ENCODE measurements at regions not wholly inside any gene's neighbourhood (a gene's known extent, or its start where the extent isn't known, plus 50 kb on each side); places are given as distances from the start of the nearest gene placed in this dataset.

DNA sequence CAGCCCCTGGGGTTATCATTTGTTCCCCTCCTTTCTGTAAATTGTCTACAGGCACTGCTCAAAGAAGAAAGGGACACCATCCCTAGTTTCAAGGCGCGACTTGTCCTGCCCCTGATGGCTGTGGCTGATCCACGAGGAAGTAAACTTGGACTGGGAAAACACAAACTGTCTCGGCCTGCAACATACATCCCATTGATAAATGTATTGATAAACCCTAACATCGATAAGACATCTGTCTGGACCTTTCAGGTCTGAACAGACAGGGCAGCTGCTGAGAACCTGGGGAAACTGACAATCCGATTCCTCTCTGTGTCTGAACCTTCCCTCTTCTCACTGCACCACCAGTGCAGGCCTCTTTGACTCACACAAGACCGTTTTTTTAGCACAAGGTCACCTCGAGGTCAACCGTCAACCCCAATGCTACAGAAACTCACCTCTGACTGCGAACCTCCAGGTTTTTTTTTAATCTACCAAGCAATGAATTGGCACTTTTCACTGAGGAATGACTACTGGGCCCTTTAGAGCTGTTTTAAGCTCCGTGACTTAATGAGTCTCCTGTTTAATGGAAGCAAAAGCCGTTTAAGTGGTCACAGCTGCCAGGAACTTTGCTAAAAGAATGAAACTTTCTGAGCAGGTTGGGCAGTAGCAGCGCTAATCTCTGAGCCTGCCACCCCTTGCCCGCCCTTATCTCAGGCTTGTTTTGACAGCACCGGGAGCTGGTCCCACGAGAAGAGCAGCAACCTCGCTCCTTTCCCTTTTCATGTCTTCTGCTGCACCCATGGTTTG is 203.8 kb upstream of the TMEM45B start:
- Histone ChIP-seq H3K27me3 (ENCODE audit: insufficient read depth, low read length) (no peaks in the 10 kb centered on the region), H3K9ac (ENCODE audit: low read length) (no peak overlapping the region), H3K36me3 (ENCODE audit: control insufficient read depth in 1 of 2, insufficient read depth in 2 of 2, low read length in 2 of 2) (no peaks in the 10 kb centered on the region), H3K4me2 (ENCODE audit: low read length) (no peak overlapping the region), H3K79me2 (ENCODE audit: insufficient read depth, low read length) (no peaks in the 10 kb centered on the region), H3K9me2 (ENCODE audit: insufficient read depth) (no peaks in the 10 kb centered on the region), H2AFZ (ENCODE audit: low read depth, low read length, poor library complexity, severe bottlenecking) (no peak overlapping the region), H3K4me3 (replicated peaks in 1 of 2; ENCODE audit: low read depth in 1 of 2, low read length in 2 of 2) (no peak overlapping the region), H3K9me3 (ENCODE audit: control insufficient read depth in 1 of 2, insufficient read depth in 1 of 2, low read depth in 1 of 2, low read length in 2 of 2) (no peaks in the 10 kb centered on the region), H3K27ac (ENCODE audit: low read depth, low read length) (no peak overlapping the region), H4K20me1 (ENCODE audit: insufficient read depth) (no peaks in the 10 kb centered on the region), H3K4me1 (ENCODE audit: control insufficient read depth in 1 of 2, insufficient read depth in 2 of 2, low read length in 2 of 2) (peaks cover 0 to 7% of the 10 kb centered on the region in 2 experiments; a peak in 1 of 4 replicates)
- ChIA-PET POLR2A (no interaction called here), RAD21 (ENCODE audit: low non-redundant PET in 1 of 2, low total read pairs in 2 of 2, uncharacterized antibody in 2 of 2, unreplicated experiment in 2 of 2) (no interaction called here), CTCF (no interaction called here)
- DNase-seq (ENCODE audit: low read depth, low spot score) (no peak), ATAC-seq (no peak)
- no TSS peak for BruUV-seq (replicated peaks)
- TF ChIP-seq FOSL1 (IDR thresholded peaks at IDR 0.05; ENCODE audit: low read depth) (no peak), CTCF (IDR thresholded peaks at IDR 0.05 in 2 of 3, conservative IDR thresholded peaks at IDR 0.05 in 1 of 3; ENCODE audit: borderline replicate concordance in 1 of 3, insufficient read depth in 1 of 3, low read depth in 2 of 3, low read length in 2 of 3) (no peak), ZBTB33 (IDR thresholded peaks at IDR 0.05; ENCODE audit: extremely low read depth, insufficient replicate concordance, low read length) (no peak), SIN3A (IDR thresholded peaks at IDR 0.05; ENCODE audit: low read depth) (no peak), ELF1 (IDR thresholded peaks at IDR 0.05; ENCODE audit: borderline replicate concordance, low read depth) (no peak), EGR1 (IDR thresholded peaks at IDR 0.05; ENCODE audit: low read depth) (no peak), JUND (IDR thresholded peaks at IDR 0.05) (no peak), EZH2phosphoT487 (IDR thresholded peaks at IDR 0.05; ENCODE audit: borderline replicate concordance) (no peak), POLR2AphosphoS5 (IDR thresholded peaks at IDR 0.05; ENCODE audit: low read depth, low read length) (no peak), SRF (IDR thresholded peaks at IDR 0.05; ENCODE audit: low read depth) (no peak), POLR2A (IDR thresholded peaks at IDR 0.05; ENCODE audit: borderline replicate concordance, extremely low read depth, insufficient read depth, insufficient read length) (no peak), ZFX (IDR thresholded peaks at IDR 0.05) (no peak), CBX3 (IDR thresholded peaks at IDR 0.05; ENCODE audit: low read depth) (no peak), REST (IDR thresholded peaks at IDR 0.05; ENCODE audit: low read depth) (no peak), YY1 (IDR thresholded peaks at IDR 0.05; ENCODE audit: extremely low read depth, insufficient replicate concordance, low read depth, low read length) (no peak), MAX (IDR thresholded peaks at IDR 0.05) (no peak), ZNF274 (IDR thresholded peaks at IDR 0.05; ENCODE audit: low read depth, low read length) (no peak), CEBPB (IDR thresholded peaks at IDR 0.05; ENCODE audit: low read depth) (no peak), RAD21 (IDR thresholded peaks at IDR 0.05; ENCODE audit: low read depth) (no peak), EZH2 (IDR thresholded peaks at IDR 0.05) (no peak)
- intact Hi-C loops (cut with micrococcal nuclease): no loop called here

Data from HCT116 (cell line).